PC-3 (cell line): ENCODE measurements at regions not wholly inside any gene's neighbourhood (a gene's known extent, or its start where the extent isn't known, plus 50 kb on each side); places are given as distances from the start of the nearest gene placed in this dataset.

Experiments used
- ATAC-seq: fragments of 200-7000 bp; cut with Tn5 transposase; 2 replicates; pipeline ENCODE4 v1.9.1; 2020; ENCODE audit warnings: mild to moderate bottlenecking, moderate library complexity
- BruUV-seq: library from RNA; stranded (reverse); fragments of 400-500 nt; replicated peaks from 2 replicates; lab custom pipeline; 2021; lab: Mats Ljungman, UMichigan
- CTCF ChIA-PET: fragments of 300-600 bp; sonication (Branson Sonifier 250); formaldehyde crosslinking; loops from one replicate; lab custom pipeline; 2022; ENCODE audit warnings: antibody characterized with exemption; lab: Charles Lee
- POLR2A ChIA-PET: fragments of 300-600 bp; sonication (Branson Sonifier 250); formaldehyde crosslinking; loops from one replicate; lab custom pipeline; 2022; ENCODE audit warnings: antibody characterized with exemption; ENCODE audit not compliant: unreplicated experiment; lab: Charles Lee
- DNase-seq: peaks from one replicate; pipeline ENCODE4 v3.0.0-alpha.2; 2015
- H2AFZ ChIP-seq: fragments of 300-600 bp; sonication (generic); 2 replicates; pipeline ENCODE4 v1.6.0; 2016; ENCODE audit warnings: antibody characterized with exemption, low read length
- H3F3A ChIP-seq: fragments of 300-600 bp; sonication (generic); one replicate; pipeline ENCODE4 v1.6.0; 2017; ENCODE audit warnings: antibody characterized with exemption, low read length, control low read depth, mild to moderate bottlenecking; ENCODE audit not compliant: unreplicated experiment
- H3K27ac ChIP-seq: fragments of 300-600 bp; sonication (generic); 2 replicates; pipeline ENCODE4 v1.5.1; 2016; ENCODE audit warnings: mild to moderate bottlenecking, low read length
- H3K27me3 ChIP-seq: fragments of 300-600 bp; sonication (generic); 2 replicates; pipeline ENCODE4 v1.6.1; 2016; ENCODE audit warnings: low read length, mixed read lengths
- H3K36me3 ChIP-seq: fragments of 300-600 bp; sonication (generic); 2 replicates; pipeline ENCODE4 v1.6.1; 2016; ENCODE audit warnings: low read depth, mixed run types, low read length, mixed read lengths
- H3K4me1 ChIP-seq: fragments of 300-600 bp; sonication (generic); 2 replicates; pipeline ENCODE4 v1.5.1; 2016; ENCODE audit warnings: low read length; ENCODE audit not compliant: insufficient read depth
- H3K4me2 ChIP-seq: fragments of 300-600 bp; sonication (generic); 2 replicates; pipeline ENCODE4 v1.6.0; 2016; ENCODE audit warnings: low read length
- H3K4me3 ChIP-seq: fragments of 300-600 bp; sonication (generic); 2 replicates; pipeline ENCODE4 v1.5.1; 2016; ENCODE audit warnings: mild to moderate bottlenecking, low read length, mixed read lengths
- H3K79me2 ChIP-seq: fragments of 300-600 bp; sonication (generic); 2 replicates; pipeline ENCODE4 v1.6.1; 2017; ENCODE audit warnings: low read length, mixed read lengths
- H3K9ac ChIP-seq: fragments of 300-600 bp; sonication (generic); 2 replicates; pipeline ENCODE4 v1.6.0; 2016; ENCODE audit warnings: mild to moderate bottlenecking, low read length
- H3K9me2 ChIP-seq: fragments of 300-600 bp; sonication (generic); replicated peaks from 2 replicates; pipeline ENCODE4 v1.6.1; 2016; ENCODE audit warnings: mixed run types, low read length, mixed read lengths
- H3K9me3 ChIP-seq: fragments of 300-600 bp; sonication (generic); 2 replicates; pipeline ENCODE4 v1.6.1; 2016; ENCODE audit warnings: low read length, mixed read lengths
- H4K20me1 ChIP-seq: fragments of 300-600 bp; sonication (generic); 2 replicates; pipeline ENCODE4 v1.6.1; 2016; ENCODE audit warnings: low read length, mixed read lengths
- EZH2 ChIP-seq: fragments of 300-600 bp; sonication (generic); IDR thresholded peaks from one replicate; pipeline ENCODE4 v1.6.1; 2017; ENCODE audit warnings: antibody characterized with exemption, mild to moderate bottlenecking, low read length; ENCODE audit not compliant: unreplicated experiment
- EZH2phosphoT487 ChIP-seq: fragments of 300-600 bp; sonication (generic); IDR thresholded peaks from 2 replicates; pipeline ENCODE4 v1.6.1; 2018; ENCODE audit warnings: mild to moderate bottlenecking, antibody characterized with exemption, low read length, borderline replicate concordance
- intact Hi-C: fragments of 100-400 bp; cut with micrococcal nuclease; formaldehyde crosslinking; loops from 2 replicates; pipeline ENCODE4 v1.9.0; 2023
- TF ChIP-seq, protein P1 (sequence below): fragments of 300-600 bp; sonication (generic); conservative IDR thresholded peaks from 2 replicates; pipeline ENCODE4 v1.5.1; 2017; ENCODE audit warnings: antibody characterized with exemption, low read depth, mild to moderate bottlenecking, low read length

DNA sequence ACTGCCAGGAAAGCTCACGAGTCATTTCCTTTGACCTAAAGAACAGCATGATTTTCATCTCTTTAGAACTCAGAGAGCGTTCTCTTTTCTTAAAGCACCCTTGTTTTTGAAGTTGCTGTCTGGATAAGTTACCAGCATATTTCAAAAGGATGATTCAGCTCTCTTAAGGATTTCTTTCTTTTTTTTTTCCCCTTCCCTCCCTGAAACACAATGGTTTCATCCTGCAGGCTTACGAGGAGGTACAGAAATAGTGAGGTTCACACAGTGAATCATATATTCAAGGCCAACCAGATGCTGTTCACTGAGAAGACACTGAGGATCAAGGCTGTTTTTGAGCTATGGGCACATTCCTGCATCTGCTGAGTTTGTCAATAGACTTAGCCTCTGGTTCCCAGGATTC is 257.2 kb downstream of the KIF4B start:
- H3K27me3 ChIP-seq = no peaks in the 10 kb centered on the region
- H4K20me1 ChIP-seq = no peaks in the 10 kb centered on the region
- TF ChIP-seq, protein P1, sequence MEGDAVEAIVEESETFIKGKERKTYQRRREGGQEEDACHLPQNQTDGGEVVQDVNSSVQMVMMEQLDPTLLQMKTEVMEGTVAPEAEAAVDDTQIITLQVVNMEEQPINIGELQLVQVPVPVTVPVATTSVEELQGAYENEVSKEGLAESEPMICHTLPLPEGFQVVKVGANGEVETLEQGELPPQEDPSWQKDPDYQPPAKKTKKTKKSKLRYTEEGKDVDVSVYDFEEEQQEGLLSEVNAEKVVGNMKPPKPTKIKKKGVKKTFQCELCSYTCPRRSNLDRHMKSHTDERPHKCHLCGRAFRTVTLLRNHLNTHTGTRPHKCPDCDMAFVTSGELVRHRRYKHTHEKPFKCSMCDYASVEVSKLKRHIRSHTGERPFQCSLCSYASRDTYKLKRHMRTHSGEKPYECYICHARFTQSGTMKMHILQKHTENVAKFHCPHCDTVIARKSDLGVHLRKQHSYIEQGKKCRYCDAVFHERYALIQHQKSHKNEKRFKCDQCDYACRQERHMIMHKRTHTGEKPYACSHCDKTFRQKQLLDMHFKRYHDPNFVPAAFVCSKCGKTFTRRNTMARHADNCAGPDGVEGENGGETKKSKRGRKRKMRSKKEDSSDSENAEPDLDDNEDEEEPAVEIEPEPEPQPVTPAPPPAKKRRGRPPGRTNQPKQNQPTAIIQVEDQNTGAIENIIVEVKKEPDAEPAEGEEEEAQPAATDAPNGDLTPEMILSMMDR = no peak
- TF ChIP-seq EZH2phosphoT487 (no peak), EZH2 (no peak)
- no peak for DNase-seq
- H3K9me2 ChIP-seq = no peaks in the 10 kb centered on the region
- no peak overlapping the region for H2AFZ ChIP-seq
- ChIA-PET POLR2A (no interaction called here), CTCF (no interaction called here)
- no peaks in the 10 kb centered on the region for H3F3A ChIP-seq
- H3K27ac ChIP-seq = no peak overlapping the region
- no peak overlapping the region for H3K4me3 ChIP-seq
- H3K79me2 ChIP-seq = no peaks in the 10 kb centered on the region
- intact Hi-C loops = no loop called here
- H3K4me2 ChIP-seq = no peak overlapping the region
- H3K9me3 ChIP-seq = no peaks in the 10 kb centered on the region
- H3K9ac ChIP-seq = no peak overlapping the region
- no peak for ATAC-seq
- BruUV-seq = no TSS peak
- H3K36me3 ChIP-seq = no peaks in the 10 kb centered on the region
- H3K4me1 ChIP-seq = no peaks in the 10 kb centered on the region

DNA sequence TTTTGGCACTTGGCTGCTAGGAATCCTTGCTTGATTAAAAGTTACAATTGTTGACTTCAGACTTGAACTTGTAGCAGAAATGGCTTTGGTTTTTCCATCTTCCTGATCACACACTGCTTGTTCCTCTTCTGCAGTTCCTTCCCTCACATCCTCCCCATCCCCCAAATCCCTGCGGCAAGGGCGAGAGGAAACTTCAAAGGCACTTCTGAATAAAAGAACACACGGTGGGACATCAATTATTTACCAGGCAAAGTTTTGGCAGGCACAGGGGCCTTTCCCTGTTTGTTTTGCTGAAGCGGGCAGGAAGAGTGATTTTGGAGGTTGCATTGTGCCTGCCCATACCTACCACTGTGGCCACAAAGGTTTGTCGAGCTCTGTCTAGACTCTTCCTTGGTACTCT is 260.9 kb downstream of the KIF4B start:
- intact Hi-C loops = no loop called here

DNA sequence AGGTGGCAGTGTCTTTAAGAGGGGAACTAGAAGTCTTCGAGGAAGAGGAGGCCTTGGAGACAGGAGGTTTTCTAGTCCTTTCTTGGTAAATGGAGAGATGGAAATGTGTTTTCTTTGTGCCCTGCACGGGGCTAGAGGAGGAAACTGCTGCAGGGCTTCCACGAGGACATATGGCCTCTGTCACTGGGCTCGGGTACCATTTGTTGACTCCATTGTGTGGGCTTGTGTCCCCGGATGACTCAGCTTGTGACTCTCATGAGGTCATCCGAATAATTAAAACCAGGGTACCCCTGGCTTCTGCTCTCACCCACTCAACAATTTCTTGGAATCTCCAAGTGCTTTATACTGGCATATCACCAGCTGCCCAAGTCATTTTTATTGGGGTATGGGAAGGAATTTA is 261.7 kb downstream of the KIF4B start:
- ChIA-PET POLR2A (no interaction called here), CTCF (no interaction called here)
- Histone ChIP-seq H3K4me2 (no peak overlapping the region), H3K9me2 (no peaks in the 10 kb centered on the region), H3K4me3 (no peak overlapping the region), H2AFZ (no peak overlapping the region), H3F3A (no peaks in the 10 kb centered on the region), H3K4me1 (no peaks in the 10 kb centered on the region), H3K9me3 (no peaks in the 10 kb centered on the region), H3K36me3 (no peaks in the 10 kb centered on the region), H3K9ac (no peak overlapping the region), H3K79me2 (no peaks in the 10 kb centered on the region), H3K27ac (no peak overlapping the region), H4K20me1 (no peaks in the 10 kb centered on the region), H3K27me3 (no peaks in the 10 kb centered on the region)
- TF ChIP-seq EZH2phosphoT487 (no peak), EZH2 (no peak)
- TF ChIP-seq, protein P1 = no peak
- no TSS peak for BruUV-seq
- intact Hi-C loops = no loop called here
- ATAC-seq (no peak), DNase-seq (no peak)

More for the DNA sequence above, 260.9 kb downstream of the KIF4B start:
- ATAC-seq (no peak), DNase-seq (no peak)
- TF ChIP-seq, protein P1 = no peak
- TF ChIP-seq EZH2phosphoT487 (no peak), EZH2 (no peak)
- no peaks in the 10 kb centered on the region for H3K9me2 ChIP-seq
- no peak overlapping the region for H3K9ac ChIP-seq
- H3K79me2 ChIP-seq = no peaks in the 10 kb centered on the region
- ChIA-PET CTCF (no interaction called here), POLR2A (no interaction called here)
- H3K4me3 ChIP-seq = no peak overlapping the region
- H3K9me3 ChIP-seq = no peaks in the 10 kb centered on the region
- BruUV-seq = no TSS peak
- no peaks in the 10 kb centered on the region for H4K20me1 ChIP-seq
- H3K27me3 ChIP-seq = no peaks in the 10 kb centered on the region
- H2AFZ ChIP-seq = no peak overlapping the region
- H3K36me3 ChIP-seq = no peaks in the 10 kb centered on the region
- H3K4me1 ChIP-seq = no peaks in the 10 kb centered on the region
- H3K4me2 ChIP-seq = no peak overlapping the region
- no peak overlapping the region for H3K27ac ChIP-seq
- no peaks in the 10 kb centered on the region for H3F3A ChIP-seq
